ENCODE measurements at regions not wholly inside any gene's neighbourhood (a gene's known extent, or its start where the extent isn't known, plus 50 kb on each side); places are given as distances from the start of the nearest gene placed in this dataset.

- H3K27ac ChIP-seq (ENCODE audit: low read length): no peak overlapping the region
- H3K9ac ChIP-seq (ENCODE audit: low read length): no peak overlapping the region
- no peaks in the 10 kb centered on the region for H3K27me3 ChIP-seq (ENCODE audit: control insufficient read depth, insufficient read depth, low read length)
- peaks cover 20% of the 10 kb centered on the region for H3K4me1 ChIP-seq (ENCODE audit: control insufficient read depth, low read depth, low read length)
- H3K36me3 ChIP-seq (ENCODE audit: control insufficient read depth, low read depth, low read length): no peaks in the 10 kb centered on the region
- no peak overlapping the region for H3K4me3 ChIP-seq (ENCODE audit: low read length)
- H3K9me3 ChIP-seq (ENCODE audit: control insufficient read depth, low read depth, low read length): peaks cover 26% of the 10 kb centered on the region
These were observed 70.6 kb upstream of the DAZL start for GRCh38 chr3:16675805-16676204.

- H3K9ac ChIP-seq (ENCODE audit: low read length): no peak overlapping the region
These were observed 81.5 kb upstream of the DAZL start for GRCh38 chr3:16686679-16687078.

DNA sequence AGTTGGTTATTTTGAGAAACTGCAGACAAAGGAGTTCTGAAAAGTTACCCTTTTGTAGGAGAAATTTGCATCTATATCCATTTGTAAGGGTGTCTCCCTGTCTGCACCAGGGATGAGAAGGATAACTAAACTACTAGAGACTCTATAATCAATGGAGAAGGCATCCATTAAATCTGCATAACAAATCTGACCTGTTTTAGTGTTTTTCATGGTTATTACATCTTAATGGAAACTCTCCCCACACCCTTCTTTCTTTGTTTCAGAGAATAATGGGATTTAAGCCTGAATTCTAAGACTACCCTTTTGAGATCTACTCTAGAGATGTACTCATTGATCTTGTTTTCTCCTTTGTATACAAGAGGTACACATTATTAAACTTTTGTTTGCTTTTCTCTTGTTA, 82.0 kb upstream of the DAZL start:
- no peaks in the 10 kb centered on the region for H3K27me3 ChIP-seq (ENCODE audit: control insufficient read depth, insufficient read depth, low read length)
- peak overlapping the region; percentile 38 for H3K27ac ChIP-seq (ENCODE audit: low read length)
- peaks cover 7% of the 10 kb centered on the region for H3K4me1 ChIP-seq (ENCODE audit: control insufficient read depth, low read depth, low read length)
- H3K9ac ChIP-seq (ENCODE audit: low read length): no peak overlapping the region
- peaks cover 3% of the 10 kb centered on the region for H3K9me3 ChIP-seq (ENCODE audit: control insufficient read depth, low read depth, low read length)
- H3K4me3 ChIP-seq (ENCODE audit: low read length): no peak overlapping the region
- H3K36me3 ChIP-seq (ENCODE audit: control insufficient read depth, low read depth, low read length): peaks cover 18% of the 10 kb centered on the region

More at GRCh38 chr3:16686679-16687078, 81.5 kb upstream of the DAZL start:
- Histone ChIP-seq H3K27me3 (ENCODE audit: control insufficient read depth, insufficient read depth, low read length) (no peaks in the 10 kb centered on the region), H3K36me3 (ENCODE audit: control insufficient read depth, low read depth, low read length) (peaks cover 18% of the 10 kb centered on the region), H3K9me3 (ENCODE audit: control insufficient read depth, low read depth, low read length) (peaks cover 3% of the 10 kb centered on the region), H3K4me3 (ENCODE audit: low read length) (no peak overlapping the region), H3K4me1 (ENCODE audit: control insufficient read depth, low read depth, low read length) (peaks cover 7% of the 10 kb centered on the region), H3K27ac (ENCODE audit: low read length) (peak overlapping the region; percentile 38)

GRCh38 chr3:16692486-16693344, 87.5 kb upstream of the DAZL start:
- H3K36me3 ChIP-seq (ENCODE audit: control insufficient read depth, low read depth, low read length): peaks cover 14% of the 10 kb centered on the region
- H3K27me3 ChIP-seq (ENCODE audit: control insufficient read depth, insufficient read depth, low read length): no peaks in the 10 kb centered on the region
- no peak overlapping the region for H3K9ac ChIP-seq (ENCODE audit: low read length)
- no peak overlapping the region for H3K27ac ChIP-seq (ENCODE audit: low read length)
- H3K4me3 ChIP-seq (ENCODE audit: low read length): no peak overlapping the region
- H3K9me3 ChIP-seq (ENCODE audit: control insufficient read depth, low read depth, low read length): no peaks in the 10 kb centered on the region
- peaks cover 17% of the 10 kb centered on the region for H3K4me1 ChIP-seq (ENCODE audit: control insufficient read depth, low read depth, low read length)

GRCh38 chr3:16693820-16694219, 88.6 kb upstream of the DAZL start:
- H3K9ac ChIP-seq (ENCODE audit: low read length): no peak overlapping the region
- peaks cover 27% of the 10 kb centered on the region for H3K4me1 ChIP-seq (ENCODE audit: control insufficient read depth, low read depth, low read length)
- H3K36me3 ChIP-seq (ENCODE audit: control insufficient read depth, low read depth, low read length): peaks cover 14% of the 10 kb centered on the region
- no peak overlapping the region for H3K27ac ChIP-seq (ENCODE audit: low read length)
- no peaks in the 10 kb centered on the region for H3K9me3 ChIP-seq (ENCODE audit: control insufficient read depth, low read depth, low read length)
- no peak overlapping the region for H3K4me3 ChIP-seq (ENCODE audit: low read length)
- H3K27me3 ChIP-seq (ENCODE audit: control insufficient read depth, insufficient read depth, low read length): no peaks in the 10 kb centered on the region

- Histone ChIP-seq H3K9ac (ENCODE audit: low read length) (peak overlapping the region; percentile 39), H3K4me1 (ENCODE audit: control insufficient read depth, low read depth, low read length) (peaks cover 35% of the 10 kb centered on the region)
These were observed 90.5 kb upstream of the DAZL start for GRCh38 chr3:16695710-16696109.

GRCh38 chr3:16697443-16698147, 92.4 kb upstream of the DAZL start:
- Histone ChIP-seq H3K9me3 (ENCODE audit: control insufficient read depth, low read depth, low read length) (no peaks in the 10 kb centered on the region), H3K4me1 (ENCODE audit: control insufficient read depth, low read depth, low read length) (peaks cover 35% of the 10 kb centered on the region), H3K27ac (ENCODE audit: low read length) (peak overlapping the region; percentile 1), H3K9ac (ENCODE audit: low read length) (peak overlapping the region; percentile 39), H3K27me3 (ENCODE audit: control insufficient read depth, insufficient read depth, low read length) (no peaks in the 10 kb centered on the region), H3K36me3 (ENCODE audit: control insufficient read depth, low read depth, low read length) (no peaks in the 10 kb centered on the region), H3K4me3 (ENCODE audit: low read length) (peak overlapping the region; percentile 50)

More at GRCh38 chr3:16695710-16696109, 90.5 kb upstream of the DAZL start:
- Histone ChIP-seq H3K36me3 (ENCODE audit: control insufficient read depth, low read depth, low read length) (peaks cover 4% of the 10 kb centered on the region), H3K27me3 (ENCODE audit: control insufficient read depth, insufficient read depth, low read length) (no peaks in the 10 kb centered on the region), H3K9me3 (ENCODE audit: control insufficient read depth, low read depth, low read length) (no peaks in the 10 kb centered on the region), H3K27ac (ENCODE audit: low read length) (no peak overlapping the region), H3K4me3 (ENCODE audit: low read length) (peak overlapping the region; percentile 50)

GRCh38 chr3:16700651-16701050, 95.4 kb upstream of the DAZL start:
- Histone ChIP-seq H3K4me3 (ENCODE audit: low read length) (no peak overlapping the region), H3K9me3 (ENCODE audit: control insufficient read depth, low read depth, low read length) (no peaks in the 10 kb centered on the region), H3K4me1 (ENCODE audit: control insufficient read depth, low read depth, low read length) (peaks cover 34% of the 10 kb centered on the region), H3K9ac (ENCODE audit: low read length) (no peak overlapping the region), H3K27ac (ENCODE audit: low read length) (no peak overlapping the region), H3K36me3 (ENCODE audit: control insufficient read depth, low read depth, low read length) (no peaks in the 10 kb centered on the region), H3K27me3 (ENCODE audit: control insufficient read depth, insufficient read depth, low read length) (no peaks in the 10 kb centered on the region)

DNA sequence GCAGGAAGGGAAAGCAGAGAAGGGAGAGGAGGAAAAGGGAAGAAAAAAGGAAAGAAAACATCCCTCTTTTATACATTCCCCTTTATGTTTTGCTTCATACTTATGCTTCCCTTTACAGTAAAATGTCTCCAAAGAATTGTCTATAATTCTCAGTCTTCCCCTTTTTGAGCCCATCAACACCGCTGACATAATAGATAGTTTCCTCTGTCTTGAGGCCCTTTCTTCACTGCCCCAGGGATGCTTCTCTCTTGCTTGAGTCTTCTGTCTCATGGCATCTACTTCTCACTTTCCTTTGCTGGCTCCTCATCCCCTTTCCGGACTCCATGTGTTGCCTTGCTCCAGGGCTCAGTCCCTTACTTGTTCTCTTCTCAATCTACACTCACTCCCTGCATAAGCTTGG, 99.7 kb upstream of the DAZL start:
- Histone ChIP-seq H3K4me1 (ENCODE audit: control insufficient read depth, low read depth, low read length) (no peaks in the 10 kb centered on the region), H3K9me3 (ENCODE audit: control insufficient read depth, low read depth, low read length) (no peaks in the 10 kb centered on the region), H3K27ac (ENCODE audit: low read length) (no peak overlapping the region), H3K36me3 (ENCODE audit: control insufficient read depth, low read depth, low read length) (no peaks in the 10 kb centered on the region), H3K9ac (ENCODE audit: low read length) (no peak overlapping the region), H3K4me3 (ENCODE audit: low read length) (no peak overlapping the region), H3K27me3 (ENCODE audit: control insufficient read depth, insufficient read depth, low read length) (no peaks in the 10 kb centered on the region)

DNA sequence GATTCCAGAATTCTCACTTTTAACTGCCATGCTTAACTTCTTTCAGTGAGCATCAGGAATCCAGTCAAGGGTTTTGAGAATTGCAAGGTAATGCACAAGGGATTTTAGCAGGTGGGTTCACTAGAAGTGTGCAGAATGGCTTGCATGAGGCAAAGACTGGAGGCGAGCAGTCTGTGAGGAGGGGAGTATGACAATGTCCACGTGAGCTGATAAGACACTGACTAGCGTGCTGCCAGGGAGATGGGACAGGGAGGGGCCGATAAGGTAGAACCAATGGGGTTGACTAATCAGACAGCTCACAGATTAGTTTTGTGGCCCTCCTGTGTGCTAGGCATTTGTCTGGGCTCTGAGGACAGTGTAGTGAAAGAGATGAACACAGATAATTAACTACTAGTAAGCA, 102.0 kb upstream of the DAZL start:
- Histone ChIP-seq H3K4me1 (ENCODE audit: control insufficient read depth, low read depth, low read length) (no peaks in the 10 kb centered on the region), H3K9ac (ENCODE audit: low read length) (no peak overlapping the region), H3K36me3 (ENCODE audit: control insufficient read depth, low read depth, low read length) (no peaks in the 10 kb centered on the region), H3K27me3 (ENCODE audit: control insufficient read depth, insufficient read depth, low read length) (no peaks in the 10 kb centered on the region), H3K9me3 (ENCODE audit: control insufficient read depth, low read depth, low read length) (no peaks in the 10 kb centered on the region), H3K4me3 (ENCODE audit: low read length) (no peak overlapping the region), H3K27ac (ENCODE audit: low read length) (no peak overlapping the region)

- H3K36me3 ChIP-seq (ENCODE audit: control insufficient read depth, low read depth, low read length): no peaks in the 10 kb centered on the region
- no peak overlapping the region for H3K27ac ChIP-seq (ENCODE audit: low read length)
- no peaks in the 10 kb centered on the region for H3K9me3 ChIP-seq (ENCODE audit: control insufficient read depth, low read depth, low read length)
- H3K27me3 ChIP-seq (ENCODE audit: control insufficient read depth, insufficient read depth, low read length): no peaks in the 10 kb centered on the region
- H3K4me1 ChIP-seq (ENCODE audit: control insufficient read depth, low read depth, low read length): no peaks in the 10 kb centered on the region
- H3K9ac ChIP-seq (ENCODE audit: low read length): no peak overlapping the region
- no peak overlapping the region for H3K4me3 ChIP-seq (ENCODE audit: low read length)
These were observed 103.1 kb upstream of the DAZL start for GRCh38 chr3:16708285-16708684.
